GM19455 (cell line): ENCODE measurements at regions not wholly inside any gene's neighbourhood (a gene's known extent, or its start where the extent isn't known, plus 50 kb on each side); places are given as distances from the start of the nearest gene placed in this dataset.
"Not testable (repeated sequence)": the region's sequence is repeated elsewhere in the genome, so short reads cannot be mapped to it uniquely, and the experiment has no call there.

Source experiments
- ATAC-seq: cut with Tn5 transposase; IDR thresholded peaks from one replicate; pipeline ENCODE4 v1.9.1; 2021; ENCODE audit not compliant: unreplicated experiment

- ATAC-seq, result no peak
Measured at GRCh38 chr6:27747637-27748036, 164.6 kb downstream of the OR2B2 start.

GRCh38 chr6:27746860-27747259 is 165.3 kb downstream of the OR2B2 start:
- not testable (repeated sequence) for ATAC-seq

DNA sequence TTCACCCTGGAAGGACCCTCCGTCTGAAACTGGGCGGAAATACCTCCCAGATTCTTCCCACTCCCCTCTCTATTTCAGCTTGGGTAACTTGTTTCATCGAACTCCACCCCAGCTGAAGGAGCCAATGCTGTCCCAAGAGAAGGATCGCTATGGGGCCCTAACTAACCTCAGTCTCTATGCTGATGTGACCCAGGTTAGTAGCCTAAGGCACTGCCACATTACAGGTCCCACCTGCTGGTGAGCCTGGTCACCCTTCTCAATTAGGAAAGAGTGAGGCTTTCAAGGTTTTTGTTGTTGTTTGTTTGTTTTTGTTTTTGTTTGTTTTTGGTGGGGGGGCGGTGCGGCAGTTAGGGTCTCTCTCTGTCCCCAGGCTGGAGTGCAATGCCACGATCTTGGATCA is 168.4 kb downstream of the OR2B2 start:
- ATAC-seq, result no peak

- no peak for ATAC-seq
Measured at GRCh38 chr6:27742833-27743573, 169.2 kb downstream of the OR2B2 start.

DNA sequence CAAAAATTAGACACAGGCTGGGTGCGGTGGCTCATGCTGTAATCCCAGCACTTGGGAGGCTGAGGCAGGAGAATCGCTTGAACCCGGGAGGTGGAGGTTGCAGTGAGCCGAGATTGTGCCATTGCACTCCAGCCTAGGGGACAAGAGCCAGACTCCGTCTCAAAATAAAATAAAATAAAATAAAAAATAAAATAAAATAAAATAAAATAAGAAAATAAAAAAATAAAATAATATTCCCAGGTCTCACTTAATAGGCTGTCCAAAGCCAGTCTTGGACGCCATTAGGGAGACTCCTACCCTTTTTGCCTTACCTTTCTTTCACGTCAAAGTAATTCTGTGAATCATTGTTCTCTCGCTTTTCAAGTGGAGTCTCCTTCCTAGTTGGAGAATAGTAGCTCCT is 172.3 kb downstream of the OR2B2 start:
- ATAC-seq, result not testable (repeated sequence)

- no peak for ATAC-seq
Measured at GRCh38 chr6:27736686-27737085, 175.5 kb downstream of the OR2B2 start.

DNA sequence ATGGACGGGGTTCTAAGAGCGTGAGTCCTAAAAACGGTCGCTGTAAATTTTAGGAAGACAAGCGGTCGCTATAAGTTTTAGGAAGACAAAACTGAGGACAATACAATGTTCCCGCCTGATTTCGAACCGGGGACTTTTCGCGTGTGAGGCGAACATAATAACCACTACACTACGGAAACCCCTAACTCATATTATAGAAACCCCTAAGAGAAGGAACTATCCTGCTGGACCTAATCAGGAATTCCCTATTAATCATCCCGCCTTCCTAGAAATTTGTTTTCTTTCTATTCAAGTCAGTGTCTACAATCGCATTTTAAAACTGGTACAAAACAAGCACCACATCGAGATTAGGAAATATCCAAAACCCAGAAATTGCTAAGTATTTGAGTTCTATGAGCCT is 183.8 kb downstream of the OR2B2 start:
- no peak for ATAC-seq

DNA sequence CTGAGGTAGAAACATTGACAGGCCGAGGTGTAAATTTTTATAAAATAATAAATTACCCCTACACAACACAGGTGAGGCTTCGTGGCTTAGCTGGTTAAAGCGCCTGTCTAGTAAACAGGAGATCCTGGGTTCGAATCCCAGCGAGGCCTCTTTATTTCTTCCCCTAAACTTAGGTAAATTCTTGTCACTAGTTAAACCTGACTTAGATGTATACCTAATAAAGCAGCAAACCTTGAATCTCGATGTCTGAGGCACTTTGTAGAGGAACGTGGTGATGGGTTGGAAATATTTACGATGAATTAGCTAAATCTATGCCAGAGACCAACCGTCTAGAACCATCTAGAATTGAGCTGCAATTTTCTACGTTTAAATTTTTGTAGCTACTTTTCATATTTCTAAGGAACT is 185.6 kb downstream of the OR2B2 start:
- ATAC-seq, result no peak

GRCh38 chr6:27720607-27721580 is 191.3 kb downstream of the OR2B2 start:
- ATAC-seq, result no peak

DNA sequence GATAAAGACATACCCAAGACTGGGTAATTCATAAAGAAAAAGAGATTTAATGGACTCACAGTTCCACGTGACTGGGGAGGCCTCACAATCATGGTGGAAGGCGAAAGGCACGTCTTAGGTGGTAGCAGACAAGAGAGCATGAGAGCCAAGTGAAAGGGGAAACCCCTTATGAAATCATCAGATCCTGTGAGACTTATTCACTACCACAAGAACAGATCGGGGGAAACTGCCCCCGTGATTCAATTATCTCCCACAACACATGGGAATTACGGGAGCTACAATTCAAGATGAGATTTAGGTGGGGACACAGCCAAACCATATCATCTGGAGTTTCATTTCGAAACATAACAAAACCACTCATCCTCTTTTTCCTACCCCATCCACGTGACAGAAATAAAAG is 193.2 kb downstream of the OR2B2 start:
- ATAC-seq, result not testable (repeated sequence)

- no peak for ATAC-seq
Measured at GRCh38 chr6:27706431-27706830, 205.8 kb downstream of the OR2B2 start.

- no peak for ATAC-seq
Measured at GRCh38 chr6:27700337-27700736, 211.9 kb downstream of the OR2B2 start.

- no peak for ATAC-seq
Measured at GRCh38 chr6:27694547-27694874, 217.7 kb downstream of the OR2B2 start.

DNA sequence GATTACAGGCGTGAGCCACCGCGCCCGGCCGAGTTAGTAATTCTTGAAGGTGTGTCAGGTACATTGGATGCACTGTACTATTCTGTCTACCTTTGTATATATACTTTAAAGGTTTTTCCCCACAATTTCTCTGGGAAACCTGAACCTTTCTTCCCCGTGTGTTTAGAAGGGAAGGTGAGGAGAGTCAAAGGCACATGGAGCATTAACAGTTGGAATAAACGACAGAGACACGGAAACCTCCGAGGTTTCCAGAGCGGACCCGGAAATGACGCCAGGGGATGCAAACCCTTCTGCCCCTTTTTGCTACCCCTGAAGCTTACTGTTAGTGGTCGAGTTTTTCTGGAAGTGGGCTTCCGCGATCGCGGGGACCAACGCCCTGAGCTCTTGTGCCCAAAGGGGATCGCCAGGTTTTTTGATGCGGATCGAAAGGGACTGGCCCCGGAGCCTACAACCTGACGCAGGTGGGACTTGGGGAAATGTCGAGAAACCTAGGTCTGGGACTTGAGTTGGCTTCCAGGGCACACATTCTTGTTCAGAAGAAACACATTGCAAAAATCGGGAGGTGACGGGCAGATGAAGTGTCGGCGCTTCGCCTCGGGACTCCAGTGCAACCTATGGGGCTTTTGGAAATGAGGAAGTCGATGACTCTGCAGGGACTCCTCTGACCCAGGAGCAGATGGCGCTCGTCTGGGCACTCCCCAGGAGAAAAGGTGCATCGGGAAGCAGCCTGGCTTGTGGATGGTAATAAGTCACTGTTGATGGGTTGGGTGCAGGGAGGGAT is 218.2 kb downstream of the OR2B2 start:
- ATAC-seq, result no peak

DNA sequence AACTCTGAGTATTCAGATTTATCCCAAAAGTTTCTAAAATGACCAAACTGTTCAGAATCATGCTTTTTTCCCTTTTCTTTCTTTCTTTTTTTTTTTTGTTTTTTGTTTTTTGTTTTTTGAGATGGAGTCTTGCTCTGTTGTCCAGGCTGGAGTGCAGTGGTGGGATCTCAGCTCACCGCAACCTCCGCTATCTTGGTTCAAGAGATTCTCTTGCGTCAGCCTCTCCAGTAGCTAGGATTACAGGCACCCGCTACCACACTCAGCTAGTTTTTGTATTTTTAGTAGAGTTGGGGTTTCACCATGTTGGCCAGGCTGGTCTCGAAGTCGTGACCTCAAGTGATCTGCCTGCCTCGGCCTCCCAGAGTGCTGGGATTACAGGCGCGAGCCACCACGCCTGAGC is 219.2 kb upstream of the ZNF184 start:
- not testable (repeated sequence) for ATAC-seq

DNA sequence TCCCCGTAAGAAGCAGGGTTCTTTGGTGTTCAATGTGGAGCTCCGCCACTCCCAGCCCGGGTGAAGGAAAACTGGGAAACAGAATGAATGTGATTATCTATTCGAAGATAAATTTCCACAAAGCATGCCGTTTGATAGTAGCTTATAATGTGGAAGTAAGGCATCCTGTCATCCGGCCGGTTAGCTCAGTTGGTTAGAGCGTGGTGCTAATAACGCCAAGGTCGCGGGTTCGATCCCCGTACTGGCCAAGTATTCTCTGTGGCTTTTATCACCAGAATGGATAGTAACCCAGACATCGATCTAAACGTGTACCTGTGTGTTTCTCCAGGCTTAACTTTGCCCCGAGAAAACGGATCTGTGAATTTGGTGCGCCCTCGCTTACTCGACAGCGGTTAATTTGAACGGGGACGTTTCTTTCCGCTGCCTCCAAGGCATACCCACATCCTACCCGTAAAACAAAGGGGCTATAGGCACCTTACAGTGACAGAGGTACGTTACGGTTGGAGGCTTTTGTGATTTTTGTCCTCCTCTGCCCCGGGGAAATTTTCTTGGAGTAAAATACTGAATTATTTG is 215.2 kb upstream of the ZNF184 start:
- peak; percentile 72 for ATAC-seq

GRCh38 chr6:27687154-27688013 is 214.5 kb upstream of the ZNF184 start:
- peak; percentile 69 for ATAC-seq

DNA sequence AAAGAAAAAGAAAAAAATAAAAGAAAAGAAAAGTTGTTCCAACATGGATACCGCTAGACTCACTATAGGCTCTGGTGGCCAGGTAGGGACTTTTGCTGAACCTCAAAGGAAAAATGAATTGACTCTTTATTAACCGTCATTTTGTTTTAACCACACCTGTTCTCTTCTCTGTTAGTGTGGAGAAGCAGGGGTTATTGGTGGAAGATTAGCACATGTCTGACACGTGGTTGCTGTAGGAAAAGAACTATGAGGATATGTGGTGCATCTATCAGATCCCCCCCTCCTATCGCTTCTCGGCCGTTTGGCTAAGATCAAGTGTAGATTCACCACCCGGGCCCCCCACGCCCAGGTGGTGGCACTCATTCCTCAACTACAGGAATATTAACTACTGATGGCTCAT is 212.4 kb upstream of the ZNF184 start:
- no peak for ATAC-seq

DNA sequence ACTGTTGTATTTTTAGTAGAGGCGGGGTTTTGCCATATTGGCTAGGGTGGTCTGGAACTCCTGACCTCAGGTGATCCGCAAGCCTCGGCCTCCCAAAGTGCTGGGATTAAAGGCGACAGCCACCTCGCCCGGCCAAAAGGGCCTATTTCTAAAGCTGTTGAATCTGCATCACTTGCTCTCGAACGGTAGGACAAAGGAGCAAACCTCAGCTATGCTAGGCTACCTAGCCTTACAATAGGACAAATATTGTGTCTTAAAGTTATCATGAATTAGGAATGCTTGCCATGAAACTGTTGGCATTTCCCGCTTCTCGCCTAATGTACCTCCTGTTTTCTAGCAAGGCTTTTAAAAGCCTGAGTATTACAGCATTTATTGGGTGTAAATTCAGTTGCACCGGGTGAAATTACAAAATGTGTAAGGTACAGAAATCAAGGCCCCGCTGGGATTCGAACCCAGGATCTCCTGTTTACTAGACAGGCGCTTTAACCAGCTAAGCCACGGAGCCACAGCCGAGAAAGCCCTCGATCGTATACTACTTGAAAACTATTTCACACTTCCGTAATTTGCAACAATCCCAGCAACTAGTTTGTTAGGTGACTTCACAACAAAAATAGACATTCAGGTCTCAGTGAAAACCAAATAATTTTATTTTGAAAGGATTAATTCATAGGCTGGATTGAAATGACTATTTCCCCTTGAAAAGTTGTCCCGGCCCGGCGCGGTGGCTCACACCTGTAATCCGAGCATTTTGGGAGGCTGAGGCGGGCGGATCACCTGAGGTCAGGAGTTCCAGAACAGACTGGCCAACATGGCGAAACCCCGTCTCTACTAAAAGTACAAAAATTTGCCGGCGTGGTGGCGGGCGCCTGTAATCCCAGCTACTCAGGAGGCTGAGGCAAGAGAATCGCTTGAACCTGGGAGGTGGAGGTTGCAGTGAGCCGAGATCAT is 211.6 kb upstream of the ZNF184 start:
- no peak for ATAC-seq
